HG02852 (cell line): ENCODE measurements at regions not wholly inside any gene's neighbourhood (a gene's known extent, or its start where the extent isn't known, plus 50 kb on each side); places are given as distances from the start of the nearest gene placed in this dataset.
A peak's percentile ranks its signal among the peaks of the same experiment; 100 is the strongest.

Experiments
- ATAC-seq: cut with Tn5 transposase; IDR thresholded peaks from one replicate; pipeline ENCODE4 v1.9.1; 2021; ENCODE audit warnings: mild to moderate bottlenecking, moderate library complexity; ENCODE audit not compliant: unreplicated experiment

DNA sequence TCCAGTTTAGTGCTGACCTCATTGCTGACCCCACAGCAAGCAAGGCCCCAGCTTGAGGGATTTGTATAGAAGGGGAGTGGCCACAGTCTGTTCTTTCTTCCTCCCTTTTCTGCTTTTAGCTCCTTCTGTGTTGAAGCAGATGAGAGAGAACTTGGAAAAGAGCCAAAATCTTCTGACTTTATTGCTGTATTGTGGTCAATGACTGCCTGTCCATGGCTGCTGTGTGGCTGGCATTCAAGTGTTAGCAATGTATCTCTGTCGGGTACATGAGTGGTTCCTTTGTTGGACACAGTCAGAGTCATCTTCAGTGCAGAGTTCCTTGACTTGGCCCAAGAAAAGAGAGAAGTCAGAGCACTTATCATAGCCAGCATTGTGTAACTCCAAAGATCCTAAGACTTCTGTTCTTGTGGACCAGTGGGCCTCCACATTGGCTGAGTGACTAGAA lies 154.1 kb downstream of the LRRC70 start:
- no peak for ATAC-seq

DNA sequence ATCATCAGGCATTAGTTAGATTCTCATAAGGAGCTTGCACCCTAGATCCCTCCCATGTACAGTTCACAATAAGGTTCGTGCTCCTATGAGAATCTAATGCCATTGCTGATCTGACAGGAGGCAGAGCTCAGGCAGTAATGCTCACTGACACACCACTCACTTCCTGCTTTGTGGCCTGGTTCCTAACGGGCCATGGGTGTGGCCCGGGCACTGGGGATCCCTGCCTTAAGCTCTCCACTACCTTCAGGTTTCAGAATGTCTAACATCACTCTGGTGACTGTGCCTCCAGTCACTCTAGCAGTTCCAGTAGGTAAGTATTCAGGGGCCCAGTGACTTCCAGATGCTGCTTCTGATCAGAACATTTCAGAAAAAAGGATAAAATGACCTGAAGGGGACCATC lies 152.4 kb downstream of the LRRC70 start:
- no peak for ATAC-seq

DNA sequence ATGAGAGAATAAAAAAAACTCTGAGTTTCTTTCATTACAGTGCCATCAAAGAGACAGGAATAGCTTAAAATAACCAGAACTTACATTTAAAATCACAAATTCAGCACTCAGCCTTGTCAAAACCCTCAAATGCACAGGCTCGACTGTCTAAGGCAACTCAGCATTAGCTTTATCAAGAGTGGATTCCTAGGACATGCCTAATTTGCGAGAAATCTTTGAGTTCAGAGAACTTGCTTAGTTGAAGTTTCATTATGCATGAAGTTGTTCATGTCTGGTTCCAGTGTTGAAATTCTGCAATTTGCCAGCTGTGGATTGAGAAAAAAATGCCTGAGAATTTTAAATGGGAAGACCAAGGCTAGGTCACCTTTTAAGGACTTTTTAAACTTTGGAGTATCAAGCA lies 151.1 kb downstream of the LRRC70 start:
- no peak for ATAC-seq

DNA sequence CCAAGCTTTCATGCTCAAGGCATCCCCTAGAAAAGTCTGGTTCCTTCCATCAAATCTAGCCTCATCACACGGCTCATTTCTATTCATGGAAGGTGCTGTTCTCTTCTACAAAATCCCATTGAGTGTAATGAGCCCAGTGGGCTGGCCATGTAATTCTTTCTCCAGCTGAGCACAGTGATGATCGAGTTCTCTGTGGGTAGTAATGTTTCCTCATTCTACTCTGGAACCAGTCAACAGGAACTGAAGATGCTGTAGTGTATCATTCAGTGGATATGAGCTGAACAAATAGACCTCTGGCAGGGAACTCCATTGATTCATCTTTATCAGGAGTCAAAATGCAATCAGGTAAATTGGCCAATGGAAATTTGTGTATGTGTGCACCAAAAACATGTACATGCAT lies 149.2 kb downstream of the LRRC70 start:
- ATAC-seq = no peak

DNA sequence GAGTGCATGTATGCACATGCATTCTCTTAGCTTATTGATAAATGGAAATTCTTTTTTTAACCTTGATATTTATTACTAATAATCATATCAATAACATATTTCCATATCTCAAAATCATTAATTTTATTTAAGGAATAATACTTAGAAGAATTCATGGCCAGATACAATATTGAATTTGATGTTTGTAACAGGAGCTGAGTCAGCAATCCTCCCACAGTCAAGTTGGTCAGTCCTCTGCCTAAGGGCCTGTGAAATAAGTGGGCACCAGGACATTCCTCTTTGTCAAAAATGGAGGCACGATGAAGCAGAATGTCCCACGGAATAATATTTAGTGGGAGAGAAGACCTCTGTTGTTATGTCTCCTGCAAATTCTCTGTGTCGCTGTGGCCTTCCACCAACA lies 148.6 kb downstream of the LRRC70 start:
- ATAC-seq = no peak

DNA sequence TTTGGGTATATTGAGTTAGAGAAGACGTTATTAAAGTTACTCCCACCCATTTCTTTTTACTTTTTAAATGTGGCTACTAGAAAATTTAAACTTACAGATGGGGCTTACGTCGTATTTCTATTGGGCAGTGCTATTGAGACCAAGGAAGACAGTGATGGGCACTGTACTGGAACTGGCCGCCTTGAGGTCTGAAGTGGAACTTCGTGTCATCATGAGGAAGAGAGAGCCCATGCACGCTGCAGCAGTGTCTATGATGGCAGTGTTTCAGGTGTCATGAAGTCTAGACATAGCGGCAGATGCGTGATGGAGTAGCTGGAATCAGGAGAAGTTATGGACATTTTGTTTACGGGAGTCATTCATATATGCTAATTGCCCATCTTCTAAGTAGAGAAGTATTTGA lies 143.7 kb downstream of the LRRC70 start:
- no peak for ATAC-seq

DNA sequence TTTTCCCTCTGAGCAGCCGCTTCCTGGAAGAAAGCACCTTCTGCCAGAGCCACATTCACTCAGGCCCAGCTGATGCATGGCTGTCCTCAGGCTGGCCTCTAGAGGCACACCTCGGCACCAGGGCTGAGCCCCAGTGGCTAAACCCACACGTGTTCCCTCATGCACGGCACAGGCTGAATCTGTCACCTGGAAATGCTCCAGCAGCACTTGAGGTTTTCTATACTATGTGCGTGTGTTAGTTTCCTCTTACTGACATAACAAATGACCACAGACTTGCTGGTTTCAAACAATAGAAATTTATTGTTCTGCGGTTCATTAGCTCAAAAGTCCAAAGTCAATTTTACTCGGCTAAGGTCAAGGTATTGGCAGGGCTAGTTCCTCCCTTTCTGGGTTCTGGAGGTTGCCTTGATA lies 141.4 kb downstream of the LRRC70 start:
- peak; percentile 96 for ATAC-seq

DNA sequence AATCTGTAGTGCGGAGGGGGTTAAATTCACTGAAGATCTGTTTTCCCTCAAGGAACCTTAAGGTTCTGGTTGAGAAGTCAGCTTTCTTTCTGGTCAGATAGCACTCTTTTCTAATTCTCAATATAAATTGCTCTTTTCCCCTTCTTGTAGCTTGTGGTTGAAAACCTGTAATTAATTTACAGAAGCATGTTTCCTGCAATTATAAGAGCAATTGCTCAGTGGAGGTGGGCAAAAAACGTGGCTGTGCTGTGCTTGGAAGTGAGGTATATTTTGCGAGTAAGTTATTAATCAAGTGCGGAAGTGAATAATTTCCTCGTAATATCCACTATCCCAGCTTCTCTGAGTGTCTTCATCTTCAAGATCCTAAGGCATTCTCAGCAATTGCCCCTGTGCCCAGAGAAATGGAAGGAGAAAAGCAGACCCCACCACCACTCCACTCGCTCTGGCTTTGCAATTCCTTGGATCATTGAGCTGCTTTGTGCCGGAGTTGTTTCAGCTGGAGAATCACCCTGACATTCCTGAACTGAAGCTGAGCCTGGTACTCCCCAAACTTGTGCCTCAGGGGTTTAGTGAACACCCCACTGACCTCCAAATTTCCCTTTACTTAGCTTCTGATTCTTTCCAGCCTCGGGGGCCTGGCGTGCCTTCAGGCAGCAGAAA lies 140.6 kb downstream of the LRRC70 start:
- no peak for ATAC-seq

DNA sequence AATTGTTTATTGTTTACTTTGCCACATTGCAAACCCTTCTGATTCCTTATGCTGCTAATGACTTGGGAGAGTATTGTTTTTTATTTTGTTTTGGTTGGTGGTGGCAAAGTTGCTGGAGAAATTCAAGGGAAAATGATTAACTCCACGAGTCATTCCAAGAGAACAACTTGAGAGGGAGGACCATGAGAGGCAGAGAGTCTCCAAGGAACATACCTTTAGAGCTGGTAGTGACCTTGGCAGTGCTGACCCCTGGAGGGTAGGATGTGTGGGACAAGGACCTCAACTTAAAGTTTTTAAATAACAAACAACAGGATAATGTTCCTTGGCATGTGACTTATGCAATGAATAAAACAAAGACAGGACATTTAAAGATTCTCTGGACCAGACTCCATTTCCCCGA lies 139.7 kb downstream of the LRRC70 start:
- no peak for ATAC-seq

DNA sequence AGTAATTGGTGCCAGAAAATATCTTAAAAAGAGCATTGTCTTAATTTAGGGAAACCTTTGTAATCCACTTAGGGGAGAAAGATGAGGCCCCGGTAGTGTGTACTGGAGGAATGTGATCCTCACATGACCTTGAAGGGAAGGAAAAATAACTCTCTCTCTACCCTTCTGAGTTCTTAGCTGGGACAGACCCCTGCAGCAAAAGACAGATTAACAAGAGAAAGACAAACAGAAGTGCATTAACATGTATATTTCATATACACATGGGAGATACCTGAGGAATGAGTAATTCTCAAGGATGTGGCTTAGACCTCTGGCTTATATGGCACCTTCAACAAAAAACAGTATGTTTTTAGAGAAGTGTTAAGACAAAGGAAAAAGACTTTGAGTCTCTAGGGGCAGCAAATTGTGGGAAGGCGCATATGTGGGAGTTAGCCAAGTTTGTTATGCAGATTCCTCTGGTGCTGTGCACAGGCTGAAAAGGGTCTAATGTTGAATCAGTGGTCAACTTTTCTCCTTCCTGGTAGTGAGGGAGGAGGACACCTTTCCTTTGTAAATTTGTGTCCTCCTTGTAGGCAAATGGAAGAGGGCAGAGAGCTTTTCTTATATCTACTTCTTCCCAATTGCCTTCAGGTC lies 138.8 kb downstream of the LRRC70 start:
- no peak for ATAC-seq

DNA sequence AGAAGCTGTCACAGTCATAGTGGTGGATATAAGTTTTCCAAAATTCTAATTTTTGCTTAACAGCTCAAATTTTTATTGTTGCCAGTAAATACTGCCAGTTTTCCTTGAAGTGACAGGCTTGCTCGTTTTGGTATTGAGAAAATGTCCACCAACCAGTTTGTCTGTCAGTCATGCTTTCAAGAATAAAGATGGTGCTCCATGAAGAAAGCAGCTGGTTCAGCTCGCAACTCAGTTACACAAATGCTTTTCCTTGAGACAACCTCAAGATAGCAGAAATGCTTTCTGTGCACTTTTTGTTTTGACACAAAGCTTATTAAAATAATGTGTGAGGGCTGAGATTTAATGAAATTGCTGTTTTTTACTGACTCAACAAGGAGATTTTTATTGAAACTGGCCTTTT lies 135.7 kb downstream of the LRRC70 start:
- ATAC-seq = no peak

DNA sequence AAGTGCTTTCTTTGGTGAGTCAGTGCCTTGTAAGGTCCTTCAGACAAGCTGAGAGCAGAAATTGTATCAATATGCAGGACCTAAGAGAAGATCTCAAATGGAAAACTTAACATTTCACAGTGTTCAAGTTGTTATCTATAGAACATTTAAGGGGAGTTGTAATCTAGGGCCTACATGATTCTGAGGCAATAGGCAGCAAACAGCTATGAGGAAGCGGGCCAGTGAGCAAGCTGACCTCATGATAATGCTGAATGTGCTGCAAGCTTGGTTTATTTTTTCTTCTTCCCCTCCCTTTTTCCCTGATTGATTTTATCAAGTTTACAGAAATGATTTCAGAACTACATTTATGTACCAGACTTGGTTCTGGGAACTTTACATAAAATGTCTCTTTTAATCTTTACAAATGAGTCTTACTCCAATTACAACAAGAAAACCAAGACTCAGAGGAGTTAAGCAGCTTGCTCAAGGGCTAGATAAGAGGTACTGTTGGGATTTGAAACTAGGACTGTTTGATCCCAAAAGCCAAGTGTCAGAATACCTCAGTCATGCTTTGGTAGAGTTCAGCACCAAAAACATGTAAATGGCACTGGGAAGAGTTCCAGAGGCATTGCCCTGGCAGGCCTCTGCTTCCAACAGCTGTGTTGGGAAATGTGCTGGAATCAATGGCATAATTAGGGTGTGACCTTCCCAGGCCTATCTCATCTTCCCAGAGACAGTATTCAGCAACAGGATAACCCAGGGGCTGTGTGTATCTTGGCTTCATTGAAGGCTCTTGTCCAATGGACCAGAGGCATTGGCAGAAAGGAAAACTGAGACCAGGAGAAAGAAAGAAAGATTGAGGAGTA lies 130.1 kb downstream of the LRRC70 start:
- no peak for ATAC-seq

DNA sequence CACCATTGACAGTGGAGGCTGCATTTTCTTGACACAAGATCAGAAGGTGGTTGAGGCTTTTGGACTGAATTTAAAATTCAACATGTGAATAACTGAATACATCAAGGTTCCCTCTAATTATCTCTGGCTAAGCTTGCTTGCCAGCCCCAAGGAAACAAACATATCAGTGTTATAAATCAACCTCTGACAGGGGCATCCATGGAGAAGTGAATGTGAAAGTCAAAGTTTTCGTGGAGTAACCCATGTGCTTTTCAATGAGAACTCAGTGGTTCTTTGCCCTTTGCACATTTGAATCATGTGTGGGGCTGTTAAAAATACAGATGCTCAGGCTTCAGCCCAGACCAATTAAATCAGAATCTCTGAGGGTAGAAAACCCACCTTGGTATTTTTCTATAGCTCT lies 128.9 kb downstream of the LRRC70 start:
- ATAC-seq = no peak

DNA sequence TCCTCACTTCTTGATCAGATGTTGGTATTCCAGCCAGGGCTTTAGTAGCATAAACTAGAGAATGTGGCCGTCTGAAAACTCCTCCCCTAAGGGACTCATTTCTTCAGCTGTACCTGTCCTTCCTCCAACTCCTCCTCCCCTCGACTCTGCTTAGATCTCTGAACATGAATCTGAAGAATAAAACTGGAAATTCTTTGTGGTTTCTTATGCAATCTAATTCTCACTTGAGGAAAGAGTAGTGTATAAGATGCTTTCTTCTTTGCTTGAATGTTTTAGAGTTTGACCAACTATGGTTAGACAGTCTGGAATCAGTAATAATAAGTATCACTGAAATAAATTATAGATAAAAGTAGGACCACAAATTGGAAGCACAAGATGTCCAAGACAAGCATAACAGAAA lies 128.5 kb downstream of the LRRC70 start:
- ATAC-seq = no peak

DNA sequence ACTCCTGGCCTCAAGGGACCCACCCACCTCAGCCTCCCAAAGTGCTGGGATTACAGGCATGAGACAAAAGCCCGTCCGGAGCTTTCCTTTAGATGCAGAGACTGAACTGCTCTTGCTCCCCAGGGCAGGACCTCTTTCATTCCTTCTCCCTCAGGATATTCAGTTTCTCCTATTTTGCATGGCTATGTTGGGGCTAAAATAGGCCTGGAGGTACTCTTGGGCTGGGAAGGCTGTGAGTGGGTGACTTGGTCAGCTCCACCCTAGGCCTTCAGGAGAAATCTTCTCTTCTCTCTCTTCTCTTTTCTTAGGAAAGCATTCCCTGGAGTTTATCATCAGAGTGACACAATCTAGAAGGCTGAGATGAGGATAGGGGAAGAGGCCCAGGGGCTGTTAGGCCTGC lies 126.4 kb downstream of the LRRC70 start:
- no peak for ATAC-seq

DNA sequence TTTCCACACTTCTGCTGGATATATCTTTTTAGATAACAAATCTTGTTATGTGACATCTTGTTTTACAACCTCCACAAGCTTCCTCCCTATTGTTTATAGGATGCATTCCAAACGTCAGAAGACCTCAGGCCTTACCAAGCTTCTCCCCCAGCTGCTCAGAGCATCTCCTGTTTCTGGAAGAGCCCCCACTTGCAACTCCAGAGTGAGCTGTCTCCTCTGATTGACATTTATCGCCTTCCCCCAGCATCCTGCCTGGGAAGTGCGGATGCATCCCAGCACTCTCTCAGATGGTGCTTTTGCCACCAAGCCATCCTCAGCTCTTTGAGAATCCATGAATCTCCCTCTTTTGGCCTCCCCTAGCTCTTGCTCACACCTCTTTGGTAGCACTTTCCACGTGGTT lies 123.5 kb downstream of the LRRC70 start:
- no peak for ATAC-seq

DNA sequence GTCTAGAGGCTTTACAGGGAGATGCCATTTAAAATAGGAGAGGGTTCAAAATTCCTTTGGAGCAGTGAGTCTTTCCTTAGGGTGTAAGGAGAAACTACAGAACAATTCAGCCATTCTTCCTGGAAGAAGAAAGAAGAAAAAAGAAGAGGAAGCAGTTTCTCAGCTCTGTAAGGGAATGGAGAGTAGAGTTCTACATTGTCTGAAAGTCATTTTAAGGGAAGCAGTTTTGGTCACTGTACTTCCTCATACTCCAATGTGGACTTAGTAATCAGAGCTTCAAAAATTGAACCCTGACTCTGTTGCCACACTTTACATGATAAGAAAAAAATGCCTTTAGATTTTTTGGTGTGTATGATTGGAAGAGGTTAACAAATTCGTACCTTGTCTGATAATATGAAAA lies 122.4 kb downstream of the LRRC70 start:
- no peak for ATAC-seq

DNA sequence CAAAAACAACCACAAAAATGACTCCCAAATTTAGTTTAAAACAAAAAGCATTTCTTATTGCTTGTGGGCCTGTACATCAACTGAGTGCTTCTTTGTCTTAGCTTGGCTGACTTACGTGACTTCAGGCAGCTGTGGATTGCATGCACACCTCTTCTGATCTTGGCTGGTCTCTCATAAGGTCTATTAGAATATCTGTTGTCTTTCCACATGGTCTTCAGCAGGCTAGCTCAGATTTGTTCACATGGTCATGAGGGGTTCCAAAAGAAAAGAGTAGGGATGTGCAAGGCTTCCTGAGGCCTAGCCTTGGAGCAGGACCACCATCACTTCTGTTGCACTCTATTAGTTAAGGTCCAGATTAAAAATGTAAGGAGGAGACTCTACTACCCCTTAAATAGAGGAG lies 120.1 kb downstream of the LRRC70 start:
- ATAC-seq = no peak

DNA sequence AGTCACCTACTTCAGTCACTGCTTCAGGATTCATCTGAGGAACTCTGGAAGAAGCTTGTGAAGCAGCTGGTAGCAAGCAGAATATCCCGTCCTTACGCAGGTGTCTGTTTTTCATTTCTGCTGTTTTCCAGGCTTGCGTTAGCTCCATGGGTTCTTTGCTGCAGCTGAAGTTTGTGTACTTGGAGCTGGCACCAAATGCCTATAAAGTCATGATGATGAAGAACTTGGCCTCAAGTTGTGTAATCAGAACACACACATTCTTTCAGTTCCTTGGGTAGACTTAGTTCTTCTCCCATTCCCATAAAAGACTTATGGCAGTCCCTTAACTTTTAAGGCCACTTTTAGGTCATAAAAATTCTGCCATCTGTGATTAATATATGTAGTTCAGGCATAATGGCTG lies 116.7 kb downstream of the LRRC70 start:
- ATAC-seq = no peak

DNA sequence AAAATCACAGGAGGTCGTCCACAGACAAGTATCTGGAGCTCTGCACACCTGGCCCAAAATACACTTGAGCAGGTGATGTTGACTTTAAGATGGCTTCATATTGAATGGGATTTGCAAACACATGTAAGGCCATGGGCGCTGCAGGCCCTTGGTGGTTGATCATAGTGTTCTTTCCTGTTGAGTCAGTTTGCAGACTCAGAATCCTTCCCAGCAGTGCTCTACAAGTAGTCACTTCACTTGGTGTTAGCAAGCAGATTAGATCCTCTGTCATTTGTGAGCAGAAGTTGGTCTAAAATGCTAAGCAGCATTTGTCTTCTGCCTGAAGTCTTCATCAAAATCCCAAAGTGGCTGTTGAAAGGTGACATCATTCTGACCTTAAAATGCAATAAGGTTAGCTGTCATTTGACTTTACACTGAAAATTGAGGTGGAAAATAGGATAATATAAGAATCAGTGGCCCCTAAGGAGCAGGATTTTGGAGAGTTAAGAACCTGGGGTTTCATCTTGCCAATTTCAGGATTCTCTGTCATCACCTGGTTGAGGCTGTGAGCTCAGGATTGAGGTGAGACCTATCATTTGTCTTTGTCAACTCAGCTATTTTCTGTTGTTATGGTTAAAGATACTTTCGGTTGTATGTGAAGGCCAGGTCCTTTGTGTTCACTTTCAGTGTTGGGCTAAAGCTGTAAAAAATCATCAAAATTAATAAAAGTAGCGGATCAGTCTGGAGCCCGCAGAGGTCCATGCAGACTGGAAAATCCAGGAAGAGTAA lies 114.5 kb downstream of the LRRC70 start:
- no peak for ATAC-seq

DNA sequence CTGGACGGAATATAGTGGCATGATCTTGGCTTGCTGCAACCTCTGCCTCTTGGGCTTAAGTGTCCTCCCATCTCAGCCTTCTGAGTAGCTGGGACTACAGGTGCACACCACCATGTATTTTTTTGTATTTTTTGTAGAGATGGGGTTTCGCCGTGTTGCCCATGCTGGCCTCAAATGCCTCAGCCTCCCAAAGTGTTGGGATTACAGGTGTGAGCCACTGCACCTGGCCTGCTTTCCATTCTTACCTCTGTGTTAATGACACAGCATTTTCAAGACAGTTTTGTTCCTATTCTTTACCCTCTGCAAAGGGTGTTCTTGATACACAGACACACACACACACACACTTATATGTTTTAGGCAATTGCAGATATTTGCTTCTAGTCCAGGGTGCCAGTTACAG lies 113.3 kb downstream of the LRRC70 start:
- no peak for ATAC-seq
